ENCODE measurements at regions not wholly inside any gene's neighbourhood (a gene's known extent, or its start where the extent isn't known, plus 50 kb on each side); places are given as distances from the start of the nearest gene placed in this dataset.

DNA sequence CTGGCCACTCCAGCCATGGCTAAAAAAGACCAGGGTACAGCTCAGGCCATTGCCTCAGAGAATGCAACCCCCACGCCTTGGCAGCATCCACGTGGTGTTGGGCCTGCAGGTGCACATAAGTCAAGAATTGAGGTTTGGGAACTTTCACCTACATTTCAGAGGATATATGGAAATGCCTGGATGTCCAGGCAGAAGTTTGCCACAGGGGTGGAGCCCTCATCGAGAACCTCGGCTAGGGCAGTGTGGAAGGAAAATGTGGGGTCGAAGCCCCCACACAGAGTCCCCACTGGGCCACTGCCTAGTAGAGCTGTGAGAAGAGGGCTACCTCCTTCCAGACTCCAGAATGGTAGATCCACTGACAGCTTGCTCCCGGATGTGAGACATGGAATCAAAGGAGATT lies 477.3 kb downstream of the LPIN1 start:
- TF ChIP-seq, protein P1, sequence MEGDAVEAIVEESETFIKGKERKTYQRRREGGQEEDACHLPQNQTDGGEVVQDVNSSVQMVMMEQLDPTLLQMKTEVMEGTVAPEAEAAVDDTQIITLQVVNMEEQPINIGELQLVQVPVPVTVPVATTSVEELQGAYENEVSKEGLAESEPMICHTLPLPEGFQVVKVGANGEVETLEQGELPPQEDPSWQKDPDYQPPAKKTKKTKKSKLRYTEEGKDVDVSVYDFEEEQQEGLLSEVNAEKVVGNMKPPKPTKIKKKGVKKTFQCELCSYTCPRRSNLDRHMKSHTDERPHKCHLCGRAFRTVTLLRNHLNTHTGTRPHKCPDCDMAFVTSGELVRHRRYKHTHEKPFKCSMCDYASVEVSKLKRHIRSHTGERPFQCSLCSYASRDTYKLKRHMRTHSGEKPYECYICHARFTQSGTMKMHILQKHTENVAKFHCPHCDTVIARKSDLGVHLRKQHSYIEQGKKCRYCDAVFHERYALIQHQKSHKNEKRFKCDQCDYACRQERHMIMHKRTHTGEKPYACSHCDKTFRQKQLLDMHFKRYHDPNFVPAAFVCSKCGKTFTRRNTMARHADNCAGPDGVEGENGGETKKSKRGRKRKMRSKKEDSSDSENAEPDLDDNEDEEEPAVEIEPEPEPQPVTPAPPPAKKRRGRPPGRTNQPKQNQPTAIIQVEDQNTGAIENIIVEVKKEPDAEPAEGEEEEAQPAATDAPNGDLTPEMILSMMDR (IDR thresholded peaks at IDR 0.05): no peak
- no peak for TF ChIP-seq SIN3A (IDR thresholded peaks at IDR 0.05; ENCODE audit: borderline replicate concordance, insufficient read depth, low read depth, low read length)

Data from Panc1 (cell line).